Activated naive CD4-positive, alpha-beta T cell treated with Interleukin-2 at 50 U/mL for 16 hours (primary cell): ENCODE measurements at regions not wholly inside any gene's neighbourhood (a gene's known extent, or its start where the extent isn't known, plus 50 kb on each side); places are given as distances from the start of the nearest gene placed in this dataset.

Experiments used
- DNase-seq: peaks from one replicate; pipeline ENCODE4 v3.0.0-alpha.2; 2020

GRCh38 chr10:10314626-10315025 lies 703.0 kb upstream of the CELF2 start:
- DNase-seq = no peak

DNA sequence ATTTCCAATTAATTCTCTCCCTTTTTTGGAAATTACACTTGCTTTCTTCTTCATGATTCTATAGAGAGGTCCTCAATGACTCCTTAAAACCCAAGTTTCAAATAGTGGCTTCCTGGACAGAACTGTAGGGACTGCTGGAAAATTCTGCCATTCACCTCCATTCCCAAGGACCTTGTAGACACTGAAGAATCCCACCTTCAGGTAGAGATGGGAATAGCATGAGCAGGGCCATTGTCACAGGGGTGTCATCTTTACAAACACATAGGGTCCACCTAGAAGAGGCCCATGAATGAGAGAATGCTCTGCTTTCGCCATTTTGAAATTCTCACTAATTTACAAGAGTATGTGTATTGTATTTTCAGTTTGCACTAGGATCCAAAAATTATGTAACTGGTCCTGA lies 701.7 kb upstream of the CELF2 start:
- no peak for DNase-seq

- no peak for DNase-seq
Observed at GRCh38 chr10:10317151-10317550, 700.5 kb upstream of the CELF2 start.

- DNase-seq = no peak
Observed at GRCh38 chr10:10318856-10319255, 698.8 kb upstream of the CELF2 start.

DNA sequence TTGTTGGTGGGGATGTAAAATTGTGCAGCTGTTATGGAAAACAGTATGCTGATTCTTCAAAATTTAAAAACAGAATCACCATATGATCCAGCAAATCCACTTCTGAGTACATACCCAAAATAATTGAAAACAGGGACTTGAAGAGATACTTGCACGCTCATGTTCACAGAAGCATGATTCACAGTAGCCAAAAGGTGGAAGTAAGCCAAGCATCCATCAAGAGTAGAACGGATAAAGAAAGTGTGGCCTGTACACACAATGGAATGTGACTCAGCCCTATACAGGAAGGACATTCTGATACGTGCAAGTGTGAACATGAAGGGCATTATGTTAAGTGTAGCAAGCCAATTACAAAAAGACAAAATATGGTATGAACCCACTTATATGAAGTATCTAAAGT lies 696.7 kb upstream of the CELF2 start:
- no peak for DNase-seq

DNA sequence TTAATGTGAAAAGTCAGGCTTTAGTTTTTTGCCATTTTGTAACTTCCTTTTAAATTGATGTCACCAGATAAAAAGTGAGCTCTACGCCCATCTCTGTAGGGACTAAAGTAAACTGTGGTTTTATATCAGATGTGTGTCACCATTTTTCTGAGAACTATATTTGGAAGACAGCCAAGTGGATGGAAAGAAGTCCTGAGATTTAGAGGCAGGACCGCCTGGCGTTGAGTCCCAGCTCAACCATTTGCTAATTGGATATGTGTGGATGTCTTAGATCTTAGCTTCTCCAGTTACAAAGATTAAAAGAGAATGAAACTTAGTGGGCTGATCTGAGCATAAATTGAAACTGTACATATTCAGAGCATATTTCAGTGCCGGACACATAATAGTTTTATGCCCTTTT lies 691.6 kb upstream of the CELF2 start:
- DNase-seq = no peak

DNA sequence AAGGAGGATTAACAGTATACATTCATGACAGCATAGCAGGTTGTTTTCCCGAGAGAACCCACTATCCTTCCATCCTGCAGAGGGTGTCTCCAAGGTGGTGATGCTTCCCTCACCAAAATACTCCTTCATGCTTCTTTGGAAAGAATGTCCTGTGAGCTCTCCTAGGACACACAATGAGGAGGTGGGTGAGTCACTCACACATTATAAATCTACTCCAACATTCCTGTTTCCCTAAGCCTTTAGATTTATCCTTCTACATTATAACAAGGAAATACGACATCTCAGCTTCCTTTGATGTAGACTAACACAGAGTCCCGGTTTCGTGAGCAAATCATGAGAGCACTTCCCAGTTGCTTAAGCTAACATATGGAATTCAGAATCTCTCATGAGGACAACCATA lies 689.7 kb upstream of the CELF2 start:
- no peak for DNase-seq

DNA sequence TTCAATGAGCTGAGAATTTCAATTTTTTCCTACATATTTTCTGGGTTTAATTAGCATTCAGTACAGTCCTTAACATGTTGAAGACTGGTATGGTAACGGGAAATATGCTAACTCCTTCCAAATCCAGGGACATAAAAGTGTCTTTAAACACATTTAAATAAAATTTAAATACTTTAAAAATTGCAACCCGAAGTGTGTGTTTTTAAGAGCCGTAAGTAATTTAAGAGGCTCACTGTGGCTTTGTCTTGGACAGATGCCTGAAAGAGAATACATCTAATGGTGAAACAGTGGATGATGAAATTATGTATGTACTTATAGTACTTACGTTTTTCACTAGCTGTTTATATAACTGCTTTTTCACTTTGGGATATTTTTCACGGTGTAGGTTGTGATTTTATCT lies 687.3 kb upstream of the CELF2 start:
- DNase-seq = no peak

DNA sequence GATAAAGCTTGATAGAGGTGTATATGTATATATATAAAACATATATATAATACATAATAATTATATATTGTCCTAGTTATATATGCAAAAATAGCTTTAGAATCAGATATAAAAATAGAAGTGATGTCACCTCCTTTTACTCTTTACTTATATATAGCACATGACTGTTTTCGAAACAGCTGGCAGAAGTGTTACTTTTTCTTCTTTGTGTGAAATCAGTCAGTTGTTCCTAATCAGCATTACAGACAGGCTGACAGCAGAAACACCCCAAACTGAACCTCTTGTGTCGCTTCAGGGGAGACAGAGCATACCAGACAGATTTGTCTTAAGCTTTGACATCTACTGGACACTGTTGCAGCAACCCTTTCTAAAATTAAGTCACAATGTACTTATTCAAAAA lies 684.9 kb upstream of the CELF2 start:
- no peak for DNase-seq

DNA sequence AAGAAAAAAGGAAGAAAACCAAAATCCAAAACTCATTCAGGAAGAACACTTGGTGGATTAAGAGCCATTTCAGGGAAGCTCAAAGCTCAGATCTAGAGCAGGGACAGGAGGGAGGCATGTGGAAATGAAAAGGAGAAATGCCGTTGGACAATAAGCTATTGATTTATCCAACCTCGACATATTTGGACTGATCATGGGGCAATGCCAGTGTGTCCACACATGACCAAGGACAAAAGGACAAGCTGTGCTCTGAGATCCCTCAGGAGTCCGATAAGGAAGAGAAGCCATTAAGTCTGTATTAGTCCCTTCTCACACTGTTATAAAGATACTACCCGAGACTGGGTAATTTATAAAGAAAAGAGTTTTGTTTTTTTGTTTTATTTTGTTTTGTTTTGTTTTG lies 684.0 kb upstream of the CELF2 start:
- no peak for DNase-seq

DNA sequence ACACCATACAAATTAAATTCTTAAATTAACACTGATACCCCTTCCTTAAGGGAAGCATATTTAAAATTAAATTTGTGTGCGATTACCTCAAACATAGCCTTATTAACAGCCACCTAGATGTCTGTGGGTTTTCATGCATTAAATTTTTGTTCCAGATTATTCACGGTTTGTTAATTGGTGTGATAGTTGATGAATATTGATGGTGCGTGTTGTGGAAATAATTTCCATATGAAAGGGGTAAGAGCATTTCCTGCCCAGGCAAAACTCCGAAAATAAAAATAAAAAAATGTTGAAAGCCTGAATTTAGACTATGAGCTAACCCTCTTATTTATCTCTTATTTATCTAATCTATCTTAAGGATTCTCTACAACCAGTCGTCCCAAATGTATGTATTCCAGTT lies 679.3 kb upstream of the CELF2 start:
- DNase-seq = no peak

DNA sequence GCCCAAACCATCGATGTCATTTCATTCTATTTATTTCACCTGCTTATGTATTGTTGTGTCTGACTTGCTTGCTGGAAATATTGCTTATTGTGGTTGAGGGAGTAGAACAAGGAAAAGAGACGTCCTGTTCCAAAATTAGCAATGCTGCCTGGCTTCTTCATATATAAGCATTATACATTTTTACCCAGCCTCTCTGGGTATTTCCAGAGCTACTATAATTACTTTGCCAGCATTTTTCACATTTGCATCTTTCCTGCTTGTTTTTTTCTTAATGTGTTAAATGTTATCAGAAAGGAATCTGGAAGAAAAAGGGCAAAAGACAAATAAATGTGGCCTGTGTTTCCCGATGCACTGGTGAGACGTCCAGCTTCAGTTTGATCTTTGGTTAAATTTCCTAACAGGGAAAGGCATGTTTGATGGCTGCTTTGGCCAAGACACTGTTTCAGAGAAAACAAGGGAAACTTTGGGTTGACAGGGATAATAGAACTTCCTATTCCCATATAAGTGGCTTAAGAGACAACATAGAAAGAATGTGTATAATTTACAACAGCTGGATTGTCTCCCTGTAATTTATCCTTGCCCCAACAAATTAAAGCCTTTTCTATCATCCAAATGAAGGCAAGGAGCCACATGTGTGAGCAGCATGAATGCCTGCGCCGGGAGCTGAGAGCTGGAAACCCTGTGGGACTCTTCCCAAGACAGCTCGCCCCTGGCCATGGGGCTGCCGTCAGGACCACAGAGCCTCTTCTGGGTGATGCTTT lies 671.1 kb upstream of the CELF2 start:
- DNase-seq = no peak

- no peak for DNase-seq
Observed at GRCh38 chr10:10350050-10350449, 667.6 kb upstream of the CELF2 start.

GRCh38 chr10:10351451-10351850 lies 666.2 kb upstream of the CELF2 start:
- no peak for DNase-seq

DNA sequence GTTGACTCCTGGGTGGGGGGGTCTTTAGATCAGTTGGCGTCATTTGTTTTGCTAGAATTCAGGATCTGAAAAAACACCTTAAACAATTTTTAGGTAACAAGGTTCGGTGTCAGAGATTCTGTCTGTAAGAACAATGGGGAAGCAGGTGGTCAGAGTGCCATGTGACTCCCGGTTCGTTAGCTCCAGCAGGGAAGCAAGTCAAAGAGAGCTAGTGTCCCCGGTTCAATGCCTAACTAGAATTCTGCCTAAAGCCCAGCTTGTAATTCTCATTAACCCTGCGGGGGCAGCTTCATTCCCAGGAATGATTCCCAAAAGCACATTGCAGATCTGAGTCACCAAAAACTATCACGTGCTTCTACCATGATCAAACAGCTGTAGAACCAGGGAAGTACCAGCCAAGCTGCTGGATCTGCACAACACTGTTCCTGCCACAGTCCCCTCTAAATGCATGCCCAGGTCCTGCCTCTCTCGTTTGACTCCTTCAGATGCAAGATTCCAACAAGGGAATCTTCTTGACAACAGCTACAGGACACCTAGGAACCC lies 664.3 kb upstream of the CELF2 start:
- no peak for DNase-seq

DNA sequence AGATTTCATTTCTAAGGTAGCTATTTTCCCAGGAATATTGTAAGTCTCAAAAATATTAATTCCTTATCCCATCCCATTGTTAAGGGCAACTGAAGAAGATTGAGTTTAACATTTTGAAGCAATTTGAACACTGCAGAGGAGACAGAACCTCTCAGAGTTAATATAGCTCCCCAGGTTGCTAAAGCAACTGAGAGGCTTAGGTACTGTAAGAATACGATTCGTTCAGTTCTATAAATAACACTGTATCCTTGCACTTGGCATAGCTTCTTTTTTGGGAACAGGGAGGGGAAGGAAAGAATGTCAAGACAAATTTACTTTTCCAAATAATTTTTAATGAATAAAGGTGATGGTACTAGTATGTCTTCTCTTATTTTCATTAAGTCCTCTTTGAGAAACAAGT lies 658.4 kb upstream of the CELF2 start:
- no peak for DNase-seq

DNA sequence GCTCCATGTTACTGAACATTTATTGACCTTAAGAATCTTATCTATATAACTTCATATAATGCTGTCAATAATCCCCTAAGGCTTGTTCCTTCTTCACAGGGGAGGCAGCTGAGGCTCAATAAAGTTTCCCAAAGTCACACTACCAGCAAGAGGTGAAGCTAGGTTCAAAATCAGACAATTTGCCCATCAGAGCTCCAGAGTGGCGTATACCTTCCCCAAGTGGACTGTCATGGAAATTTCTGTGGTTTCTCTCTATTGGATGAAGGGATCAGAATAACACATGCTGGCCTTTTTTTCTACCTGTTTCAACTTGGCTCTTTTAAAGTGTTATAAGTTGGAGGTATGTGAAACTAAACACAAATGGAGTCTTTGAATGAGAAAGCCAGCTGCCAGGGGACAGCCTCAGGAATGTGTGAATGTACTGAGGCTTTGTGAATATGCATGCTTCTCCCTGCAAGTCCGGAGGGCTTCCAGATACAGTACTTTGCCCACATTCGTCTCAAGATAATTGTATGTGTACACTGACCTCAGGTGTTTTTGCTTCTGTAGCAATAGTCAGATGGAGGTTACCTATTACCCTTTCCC lies 656.3 kb upstream of the CELF2 start:
- no peak for DNase-seq

DNA sequence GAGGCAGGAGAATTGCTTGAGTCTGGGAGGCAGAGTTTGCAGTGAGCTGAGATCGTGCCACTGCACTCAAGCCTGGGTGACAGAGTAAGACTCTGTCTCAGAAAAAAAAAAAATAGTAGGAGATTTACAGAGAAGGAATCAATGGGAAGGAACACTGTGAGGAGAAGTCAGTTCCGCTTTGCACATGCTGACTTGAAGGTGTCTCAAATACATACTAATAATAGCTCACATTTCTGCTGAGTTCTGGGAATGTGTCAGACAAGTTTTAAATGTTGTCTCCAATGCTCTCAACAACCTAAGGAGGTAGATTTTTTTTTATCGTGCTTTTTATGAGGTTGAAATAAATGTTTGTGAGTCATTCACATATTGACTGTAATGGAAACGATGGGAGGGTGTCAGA lies 654.9 kb upstream of the CELF2 start:
- no peak for DNase-seq

DNA sequence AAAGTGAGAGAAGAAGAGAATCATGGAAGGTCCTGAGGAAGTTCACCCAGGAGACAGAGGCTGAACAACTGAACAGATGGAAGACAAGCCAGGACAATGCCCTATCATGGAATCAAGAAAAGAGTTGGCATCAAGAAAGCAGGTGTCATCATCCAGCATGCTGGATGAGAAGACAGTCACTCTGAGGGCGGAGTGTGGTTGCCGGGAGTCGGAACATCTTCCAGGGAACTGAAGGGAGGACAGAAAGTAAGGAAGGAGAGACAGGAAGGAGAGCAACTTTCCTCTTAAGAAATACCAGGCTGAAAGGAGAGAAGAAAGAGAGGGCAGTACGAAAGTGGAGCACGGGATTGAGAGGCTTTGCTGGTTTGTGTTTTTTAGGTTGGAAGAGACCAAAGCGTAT lies 654.5 kb upstream of the CELF2 start:
- DNase-seq = no peak

- no peak for DNase-seq
Observed at GRCh38 chr10:10364902-10365301, 652.8 kb upstream of the CELF2 start.

- no peak for DNase-seq
Observed at GRCh38 chr10:10365676-10366075, 652.0 kb upstream of the CELF2 start.

DNA sequence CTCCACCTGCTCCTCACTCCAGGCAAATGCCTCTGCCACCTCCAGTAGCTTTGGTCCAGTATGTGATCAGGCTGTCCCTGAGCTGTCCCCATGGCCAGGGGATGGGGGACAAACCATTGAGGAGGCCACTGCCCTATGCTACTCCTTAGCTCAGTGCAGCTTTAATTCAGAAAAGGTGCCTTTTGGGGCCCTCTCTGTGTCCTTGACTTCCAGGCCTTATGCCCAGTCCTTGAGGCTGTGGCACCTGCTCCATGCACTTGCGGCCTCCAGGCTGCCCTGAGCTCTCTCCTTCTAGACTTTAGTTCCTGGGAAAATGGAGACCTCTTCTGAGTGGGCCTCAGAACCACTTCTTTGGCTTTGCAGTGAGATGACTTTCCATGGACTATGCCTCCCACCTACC lies 650.8 kb upstream of the CELF2 start:
- no peak for DNase-seq

GRCh38 chr10:10367264-10367663 lies 650.4 kb upstream of the CELF2 start:
- DNase-seq = no peak

- DNase-seq = no peak
Observed at GRCh38 chr10:10368951-10369576, 648.6 kb upstream of the CELF2 start.
